ENCODE measurements at regions not wholly inside any gene's neighbourhood (a gene's known extent, or its start where the extent isn't known, plus 50 kb on each side); places are given as distances from the start of the nearest gene placed in this dataset.

GRCh38 chr1:219049501-219049900 lies 124.2 kb upstream of the LYPLAL1 start:
- Histone ChIP-seq H3K27me3 (replicated peaks in 1 of 2; ENCODE audit: control insufficient read depth in 2 of 2, insufficient read depth in 2 of 2, low read length in 1 of 2) (no peaks in the 10 kb centered on the region; a peak in 1 of 4 replicates), H2AFZ (ENCODE audit: control insufficient read depth, low read depth, low read length) (no peak overlapping the region), H3K36me3 (ENCODE audit: control insufficient read depth in 2 of 2, insufficient read depth in 2 of 2, low read length in 1 of 2) (no peaks in the 10 kb centered on the region), H3K4me1 (ENCODE audit: control insufficient read depth, insufficient read depth, low read length) (no peaks in the 10 kb centered on the region), H4K20me1 (ENCODE audit: control insufficient read depth, insufficient read depth) (no peaks in the 10 kb centered on the region), H3K4me3 (no peak overlapping the region), H3K9ac (ENCODE audit: control insufficient read depth, insufficient read depth, low read length) (no peak overlapping the region), H3K79me2 (ENCODE audit: control insufficient read depth, insufficient read depth, low read length) (no peaks in the 10 kb centered on the region), H3K27ac (ENCODE audit: control insufficient read depth, insufficient read depth) (no peak overlapping the region), H3K9me3 (replicated peaks; ENCODE audit: control insufficient read depth, insufficient read depth, low read length) (no peaks in the 10 kb centered on the region), H3K4me2 (ENCODE audit: control insufficient read depth, insufficient read depth) (no peak overlapping the region)
- in situ Hi-C loops (cut with MboI), result no loop called here
- SMC1A ChIA-PET (ENCODE audit: uncharacterized antibody, unreplicated experiment), result no interaction called here
- no peak for ATAC-seq
- 25% methylated on average over 4 of the region's 4 CpGs for WGBS (ENCODE audit: insufficient coverage, insufficient replicate concordance, low lambda C conversion rate, missing lambda C conversion rate)
- DNase-seq (ENCODE audit: low read depth, low spot score), result no peak
- intact Hi-C loops (cut with micrococcal nuclease; ENCODE audit: unreplicated experiment), result no loop called here
- POLR2A ChIA-PET, result no interaction called here
- TF ChIP-seq SUZ12 (IDR thresholded peaks at IDR 0.05; ENCODE audit: unreplicated experiment) (no peak), LARP7 (IDR thresholded peaks at IDR 0.05) (no peak)
- no peak for FAIRE-seq
- CTCF ChIA-PET, result no interaction called here
- RAD21 ChIA-PET (ENCODE audit: unreplicated experiment), result no interaction called here
- BruUV-seq (replicated peaks), result no TSS peak

GRCh38 chr1:219050086-219050821 lies 123.4 kb upstream of the LYPLAL1 start:
- Histone ChIP-seq H3K79me2 (ENCODE audit: control insufficient read depth, insufficient read depth, low read length) (no peaks in the 10 kb centered on the region), H3K36me3 (ENCODE audit: control insufficient read depth in 2 of 2, insufficient read depth in 2 of 2, low read length in 1 of 2) (no peaks in the 10 kb centered on the region), H3K27me3 (replicated peaks in 1 of 2; ENCODE audit: control insufficient read depth in 2 of 2, insufficient read depth in 2 of 2, low read length in 1 of 2) (no peaks in the 10 kb centered on the region; a peak in 1 of 4 replicates), H3K9me3 (replicated peaks; ENCODE audit: control insufficient read depth, insufficient read depth, low read length) (no peaks in the 10 kb centered on the region), H3K4me2 (ENCODE audit: control insufficient read depth, insufficient read depth) (no peak overlapping the region), H4K20me1 (ENCODE audit: control insufficient read depth, insufficient read depth) (no peaks in the 10 kb centered on the region), H3K27ac (ENCODE audit: control insufficient read depth, insufficient read depth) (no peak overlapping the region), H3K4me3 (no peak overlapping the region), H2AFZ (ENCODE audit: control insufficient read depth, low read depth, low read length) (no peak overlapping the region), H3K9ac (ENCODE audit: control insufficient read depth, insufficient read depth, low read length) (no peak overlapping the region), H3K4me1 (ENCODE audit: control insufficient read depth, insufficient read depth, low read length) (no peaks in the 10 kb centered on the region)
- in situ Hi-C loops (cut with MboI), result no loop called here
- no peak for DNase-seq (ENCODE audit: low read depth, low spot score)
- ChIA-PET CTCF (no interaction called here), RAD21 (ENCODE audit: unreplicated experiment) (no interaction called here), SMC1A (ENCODE audit: uncharacterized antibody, unreplicated experiment) (no interaction called here), POLR2A (no interaction called here)
- no TSS peak for BruUV-seq (replicated peaks)
- no peak for TF ChIP-seq POLR2A (IDR thresholded peaks at IDR 0.05; ENCODE audit: low read depth, low read length)
- TF ChIP-seq SRF (IDR thresholded peaks at IDR 0.05; ENCODE audit: low read depth in 2 of 2, low read length in 2 of 2), result no peak
- no peak for TF ChIP-seq IRF3 (IDR thresholded peaks at IDR 0.05)
- TF ChIP-seq MEF2B (IDR thresholded peaks at IDR 0.05; ENCODE audit: partially characterized antibody, poor library complexity, severe bottlenecking), result no peak
- no peak for TF ChIP-seq RELB (IDR thresholded peaks at IDR 0.05; ENCODE audit: low read depth)
- no peak for TF ChIP-seq E2F4 (IDR thresholded peaks at IDR 0.05; ENCODE audit: low read depth, low read length)
- no peak for TF ChIP-seq SMAD1 (IDR thresholded peaks at IDR 0.05; ENCODE audit: low read depth, partially characterized antibody)
- TF ChIP-seq ZBED1 (IDR thresholded peaks at IDR 0.05; ENCODE audit: borderline replicate concordance), result no peak
- no peak for TF ChIP-seq ESRRA (IDR thresholded peaks at IDR 0.05; ENCODE audit: low read length)
- no peak for TF ChIP-seq ATF3 (IDR thresholded peaks at IDR 0.05; ENCODE audit: borderline replicate concordance, extremely low read depth, low read depth, low read length)
- TF ChIP-seq RUNX3 (IDR thresholded peaks at IDR 0.05; ENCODE audit: low read length), result no peak
- no peak for TF ChIP-seq CBX5 (IDR thresholded peaks at IDR 0.05; ENCODE audit: low read depth)
- TF ChIP-seq CHD2 (IDR thresholded peaks at IDR 0.05; ENCODE audit: borderline replicate concordance, low read depth, low read length), result no peak
- FAIRE-seq, result no peak
- ATAC-seq, result no peak
- WGBS (ENCODE audit: insufficient coverage, insufficient replicate concordance, low lambda C conversion rate, missing lambda C conversion rate), result 29% methylated on average over 5 of the region's 5 CpGs
- intact Hi-C loops (cut with micrococcal nuclease; ENCODE audit: unreplicated experiment), result no loop called here

Data from GM12878 (cell line).